Esophagus squamous epithelium (tissue), 4 donors: ENCODE measurements at regions not wholly inside any gene's neighbourhood (a gene's known extent, or its start where the extent isn't known, plus 50 kb on each side); places are given as distances from the start of the nearest gene placed in this dataset.

ENCODE experiments used
- POLR2A ChIP-seq, 4 donors: fragments of 450-650 bp; IDR thresholded peaks; one replicate each; pipeline ENCODE4 v1.6.1; 2017; ENCODE audit warnings: antibody characterized with exemption in 4 of 4, mild to moderate bottlenecking in 4 of 4, moderate library complexity in 3 of 4
- TF ChIP-seq, protein P1 (sequence below), 6 experiments: fragments of 450-650 bp in 4 of 6; fragments of 200-600 bp in 2 of 6; sonication (generic) in 2 of 6; IDR thresholded peaks; one replicate each; pipeline ENCODE4 v1.5.1; 2016 to 2019; ENCODE audit warnings: antibody characterized with exemption in 6 of 6, mild to moderate bottlenecking in 4 of 6, moderate library complexity in 4 of 6

DNA sequence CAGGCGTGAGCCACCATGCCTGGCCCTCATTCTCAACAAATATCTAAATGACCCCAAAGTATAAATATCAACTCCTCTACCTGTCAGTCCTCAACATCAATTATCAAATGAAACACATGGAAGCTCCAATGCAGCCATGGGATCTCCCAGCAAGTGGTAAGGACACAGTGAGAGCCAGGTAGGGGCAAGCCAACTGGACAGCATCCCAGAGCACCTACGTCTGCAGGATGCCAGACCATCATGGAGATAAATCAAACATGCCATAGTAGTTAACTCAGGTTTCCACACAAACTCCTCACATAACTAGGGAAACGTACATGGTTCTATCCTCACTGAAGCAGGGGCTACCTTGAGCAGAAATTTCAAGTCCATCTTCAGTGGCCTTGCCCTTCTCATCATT, 159.9 kb upstream of the MED14 start:
- TF ChIP-seq, protein P1, sequence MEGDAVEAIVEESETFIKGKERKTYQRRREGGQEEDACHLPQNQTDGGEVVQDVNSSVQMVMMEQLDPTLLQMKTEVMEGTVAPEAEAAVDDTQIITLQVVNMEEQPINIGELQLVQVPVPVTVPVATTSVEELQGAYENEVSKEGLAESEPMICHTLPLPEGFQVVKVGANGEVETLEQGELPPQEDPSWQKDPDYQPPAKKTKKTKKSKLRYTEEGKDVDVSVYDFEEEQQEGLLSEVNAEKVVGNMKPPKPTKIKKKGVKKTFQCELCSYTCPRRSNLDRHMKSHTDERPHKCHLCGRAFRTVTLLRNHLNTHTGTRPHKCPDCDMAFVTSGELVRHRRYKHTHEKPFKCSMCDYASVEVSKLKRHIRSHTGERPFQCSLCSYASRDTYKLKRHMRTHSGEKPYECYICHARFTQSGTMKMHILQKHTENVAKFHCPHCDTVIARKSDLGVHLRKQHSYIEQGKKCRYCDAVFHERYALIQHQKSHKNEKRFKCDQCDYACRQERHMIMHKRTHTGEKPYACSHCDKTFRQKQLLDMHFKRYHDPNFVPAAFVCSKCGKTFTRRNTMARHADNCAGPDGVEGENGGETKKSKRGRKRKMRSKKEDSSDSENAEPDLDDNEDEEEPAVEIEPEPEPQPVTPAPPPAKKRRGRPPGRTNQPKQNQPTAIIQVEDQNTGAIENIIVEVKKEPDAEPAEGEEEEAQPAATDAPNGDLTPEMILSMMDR (IDR thresholded peaks at IDR 0.05): no peak
- no peak for TF ChIP-seq POLR2A (IDR thresholded peaks at IDR 0.05)
